ENCODE measurements at regions not wholly inside any gene's neighbourhood (a gene's known extent, or its start where the extent isn't known, plus 50 kb on each side); places are given as distances from the start of the nearest gene placed in this dataset.

DNA sequence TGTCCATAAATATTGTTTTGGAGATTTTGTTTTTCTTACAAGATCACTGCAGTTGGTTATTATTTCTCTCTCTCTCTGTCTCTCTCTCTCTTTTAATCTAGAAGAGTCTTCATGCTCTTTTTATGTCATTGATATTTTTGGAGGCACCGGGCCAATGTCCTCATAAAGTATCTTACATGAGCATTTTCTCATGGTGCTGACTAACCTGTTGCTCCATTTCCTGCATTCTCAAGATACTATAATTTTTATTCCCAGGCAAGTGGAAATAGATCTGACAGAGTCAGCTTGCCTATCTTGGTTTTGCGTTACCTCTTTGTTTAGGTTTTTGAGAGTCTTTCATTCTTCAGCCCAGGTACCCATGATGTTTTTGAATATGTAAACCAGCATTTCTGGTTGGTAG is 938.8 kb upstream of the FBXO33 start:
- TF ChIP-seq, protein P1, sequence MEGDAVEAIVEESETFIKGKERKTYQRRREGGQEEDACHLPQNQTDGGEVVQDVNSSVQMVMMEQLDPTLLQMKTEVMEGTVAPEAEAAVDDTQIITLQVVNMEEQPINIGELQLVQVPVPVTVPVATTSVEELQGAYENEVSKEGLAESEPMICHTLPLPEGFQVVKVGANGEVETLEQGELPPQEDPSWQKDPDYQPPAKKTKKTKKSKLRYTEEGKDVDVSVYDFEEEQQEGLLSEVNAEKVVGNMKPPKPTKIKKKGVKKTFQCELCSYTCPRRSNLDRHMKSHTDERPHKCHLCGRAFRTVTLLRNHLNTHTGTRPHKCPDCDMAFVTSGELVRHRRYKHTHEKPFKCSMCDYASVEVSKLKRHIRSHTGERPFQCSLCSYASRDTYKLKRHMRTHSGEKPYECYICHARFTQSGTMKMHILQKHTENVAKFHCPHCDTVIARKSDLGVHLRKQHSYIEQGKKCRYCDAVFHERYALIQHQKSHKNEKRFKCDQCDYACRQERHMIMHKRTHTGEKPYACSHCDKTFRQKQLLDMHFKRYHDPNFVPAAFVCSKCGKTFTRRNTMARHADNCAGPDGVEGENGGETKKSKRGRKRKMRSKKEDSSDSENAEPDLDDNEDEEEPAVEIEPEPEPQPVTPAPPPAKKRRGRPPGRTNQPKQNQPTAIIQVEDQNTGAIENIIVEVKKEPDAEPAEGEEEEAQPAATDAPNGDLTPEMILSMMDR (conservative IDR thresholded peaks at IDR 0.05; ENCODE audit: low read depth, low read length) = no peak
- TF ChIP-seq EZH2 (IDR thresholded peaks at IDR 0.05; ENCODE audit: low read length, unreplicated experiment) (no peak), EZH2phosphoT487 (IDR thresholded peaks at IDR 0.05; ENCODE audit: borderline replicate concordance, low read length) (no peak)
